Spleen (tissue), 7 donors: ENCODE measurements at regions not wholly inside any gene's neighbourhood (a gene's known extent, or its start where the extent isn't known, plus 50 kb on each side); places are given as distances from the start of the nearest gene placed in this dataset.

Experiments used
- POLR2A ChIP-seq, 3 donors: fragments of 450-650 bp; IDR thresholded peaks; one replicate each; pipeline ENCODE4 v1.5.1; 2017; ENCODE audit warnings: antibody characterized with exemption in 3 of 3, mild to moderate bottlenecking in 1 of 3
- POLR2AphosphoS5 ChIP-seq, 3 donors: sonication (generic); formaldehyde crosslinking; IDR thresholded peaks; one replicate each; pipeline ENCODE4 v1.5.1; 2017; ENCODE audit warnings: antibody characterized with exemption in 3 of 3
- TF ChIP-seq, protein P1 (sequence below), 11 experiments: fragments of 200-600 bp in 7 of 11; fragments of 450-650 bp in 4 of 11; sonication (generic) in 4 of 11; IDR thresholded peaks in 8 of 11; conservative IDR thresholded peaks in 3 of 11; 1 replicate in 7 of 11; 2 replicates in 4 of 11; pipeline versions ENCODE4 v1.4.0 to v1.8.0; 2016 to 2021; ENCODE audit warnings: antibody characterized with exemption in 11 of 11, inconsistent platforms in 4 of 11, mild to moderate bottlenecking in 1 of 11
- donor health status: DM: no; HTN: no; CAD: no; lungs with moderate emphysema.
- donor health status: DM: no; HTN: no; CAD: no.
- donor health status: DM: no; HTN: no; CAD: no.

GRCh38 chr10:3478632-3479240 is 306.2 kb upstream of the PITRM1 start:
- TF ChIP-seq, protein P1, sequence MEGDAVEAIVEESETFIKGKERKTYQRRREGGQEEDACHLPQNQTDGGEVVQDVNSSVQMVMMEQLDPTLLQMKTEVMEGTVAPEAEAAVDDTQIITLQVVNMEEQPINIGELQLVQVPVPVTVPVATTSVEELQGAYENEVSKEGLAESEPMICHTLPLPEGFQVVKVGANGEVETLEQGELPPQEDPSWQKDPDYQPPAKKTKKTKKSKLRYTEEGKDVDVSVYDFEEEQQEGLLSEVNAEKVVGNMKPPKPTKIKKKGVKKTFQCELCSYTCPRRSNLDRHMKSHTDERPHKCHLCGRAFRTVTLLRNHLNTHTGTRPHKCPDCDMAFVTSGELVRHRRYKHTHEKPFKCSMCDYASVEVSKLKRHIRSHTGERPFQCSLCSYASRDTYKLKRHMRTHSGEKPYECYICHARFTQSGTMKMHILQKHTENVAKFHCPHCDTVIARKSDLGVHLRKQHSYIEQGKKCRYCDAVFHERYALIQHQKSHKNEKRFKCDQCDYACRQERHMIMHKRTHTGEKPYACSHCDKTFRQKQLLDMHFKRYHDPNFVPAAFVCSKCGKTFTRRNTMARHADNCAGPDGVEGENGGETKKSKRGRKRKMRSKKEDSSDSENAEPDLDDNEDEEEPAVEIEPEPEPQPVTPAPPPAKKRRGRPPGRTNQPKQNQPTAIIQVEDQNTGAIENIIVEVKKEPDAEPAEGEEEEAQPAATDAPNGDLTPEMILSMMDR (IDR thresholded peaks at IDR 0.05 in 8 of 11, conservative IDR thresholded peaks at IDR 0.05 in 3 of 11): no peak
- TF ChIP-seq POLR2A (IDR thresholded peaks at IDR 0.05) (no peak), POLR2AphosphoS5 (IDR thresholded peaks at IDR 0.05) (no peak)
